Progenitor cell of endocrine pancreas (in vitro differentiated cells): ENCODE measurements at regions not wholly inside any gene's neighbourhood (a gene's known extent, or its start where the extent isn't known, plus 50 kb on each side); places are given as distances from the start of the nearest gene placed in this dataset.

Source experiments
- DNase-seq: peaks from one replicate; pipeline ENCODE4 v3.0.0; 2021; ENCODE audit warnings: low spot score; ENCODE audit not compliant: unreplicated experiment
- H3K27ac Mint-ChIP-seq: 2 replicates; pipeline ENCODE4 v1.8.0; 2021; ENCODE audit warnings: mild to moderate bottlenecking, moderate library complexity, mixed read lengths
- H3K27me3 Mint-ChIP-seq: 2 replicates; pipeline ENCODE4 v1.8.0; 2021; ENCODE audit warnings: mixed read lengths
- H3K36me3 Mint-ChIP-seq: 2 replicates; pipeline ENCODE4 v1.8.0; 2022; ENCODE audit warnings: mixed read lengths; ENCODE audit not compliant: insufficient read depth
- H3K4me1 Mint-ChIP-seq: 2 replicates; pipeline ENCODE4 v1.8.0; 2021; ENCODE audit warnings: low read depth, mixed read lengths
- H3K4me3 Mint-ChIP-seq: 2 replicates; pipeline ENCODE4 v1.8.0; 2021; ENCODE audit warnings: low read depth, mild to moderate bottlenecking, moderate library complexity, mixed read lengths
- H3K9me3 Mint-ChIP-seq: 2 replicates; pipeline ENCODE4 v1.8.0; 2021; ENCODE audit warnings: low read depth, mixed read lengths
- TF ChIP-seq, protein P1 (sequence below): fragments of 200-600 bp; sonication (generic); IDR thresholded peaks from one replicate; pipeline ENCODE4 v1.5.0; 2021; ENCODE audit warnings: antibody characterized with exemption, mild to moderate bottlenecking; ENCODE audit not compliant: unreplicated experiment

DNA sequence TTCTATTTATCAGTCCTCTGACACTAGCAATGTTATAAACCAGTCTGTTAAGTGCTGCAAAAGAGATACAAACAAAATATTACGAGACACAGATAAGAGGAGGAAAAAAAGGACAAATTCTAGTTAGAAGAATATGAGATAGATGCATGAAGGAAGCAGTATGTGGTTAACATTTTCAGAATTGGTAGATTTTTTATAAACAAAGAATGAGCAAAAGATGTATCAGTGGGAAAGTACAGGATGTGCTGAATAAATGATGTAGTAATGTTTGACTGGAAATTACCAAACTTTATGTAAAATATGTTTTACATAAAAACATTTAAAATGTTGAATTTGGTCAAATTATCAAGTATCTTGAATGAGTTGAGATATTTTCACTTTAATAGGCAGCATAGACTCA lies 574.2 kb downstream of the NUF2 start:
- Mint-ChIP-seq H3K4me3 (no peak overlapping the region), H3K27ac (no peak overlapping the region), H3K36me3 (no peaks in the 10 kb centered on the region), H3K27me3 (no peaks in the 10 kb centered on the region), H3K4me1 (no peaks in the 10 kb centered on the region), H3K9me3 (no peaks in the 10 kb centered on the region)
- TF ChIP-seq, protein P1, sequence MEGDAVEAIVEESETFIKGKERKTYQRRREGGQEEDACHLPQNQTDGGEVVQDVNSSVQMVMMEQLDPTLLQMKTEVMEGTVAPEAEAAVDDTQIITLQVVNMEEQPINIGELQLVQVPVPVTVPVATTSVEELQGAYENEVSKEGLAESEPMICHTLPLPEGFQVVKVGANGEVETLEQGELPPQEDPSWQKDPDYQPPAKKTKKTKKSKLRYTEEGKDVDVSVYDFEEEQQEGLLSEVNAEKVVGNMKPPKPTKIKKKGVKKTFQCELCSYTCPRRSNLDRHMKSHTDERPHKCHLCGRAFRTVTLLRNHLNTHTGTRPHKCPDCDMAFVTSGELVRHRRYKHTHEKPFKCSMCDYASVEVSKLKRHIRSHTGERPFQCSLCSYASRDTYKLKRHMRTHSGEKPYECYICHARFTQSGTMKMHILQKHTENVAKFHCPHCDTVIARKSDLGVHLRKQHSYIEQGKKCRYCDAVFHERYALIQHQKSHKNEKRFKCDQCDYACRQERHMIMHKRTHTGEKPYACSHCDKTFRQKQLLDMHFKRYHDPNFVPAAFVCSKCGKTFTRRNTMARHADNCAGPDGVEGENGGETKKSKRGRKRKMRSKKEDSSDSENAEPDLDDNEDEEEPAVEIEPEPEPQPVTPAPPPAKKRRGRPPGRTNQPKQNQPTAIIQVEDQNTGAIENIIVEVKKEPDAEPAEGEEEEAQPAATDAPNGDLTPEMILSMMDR = no peak
- DNase-seq = no peak

DNA sequence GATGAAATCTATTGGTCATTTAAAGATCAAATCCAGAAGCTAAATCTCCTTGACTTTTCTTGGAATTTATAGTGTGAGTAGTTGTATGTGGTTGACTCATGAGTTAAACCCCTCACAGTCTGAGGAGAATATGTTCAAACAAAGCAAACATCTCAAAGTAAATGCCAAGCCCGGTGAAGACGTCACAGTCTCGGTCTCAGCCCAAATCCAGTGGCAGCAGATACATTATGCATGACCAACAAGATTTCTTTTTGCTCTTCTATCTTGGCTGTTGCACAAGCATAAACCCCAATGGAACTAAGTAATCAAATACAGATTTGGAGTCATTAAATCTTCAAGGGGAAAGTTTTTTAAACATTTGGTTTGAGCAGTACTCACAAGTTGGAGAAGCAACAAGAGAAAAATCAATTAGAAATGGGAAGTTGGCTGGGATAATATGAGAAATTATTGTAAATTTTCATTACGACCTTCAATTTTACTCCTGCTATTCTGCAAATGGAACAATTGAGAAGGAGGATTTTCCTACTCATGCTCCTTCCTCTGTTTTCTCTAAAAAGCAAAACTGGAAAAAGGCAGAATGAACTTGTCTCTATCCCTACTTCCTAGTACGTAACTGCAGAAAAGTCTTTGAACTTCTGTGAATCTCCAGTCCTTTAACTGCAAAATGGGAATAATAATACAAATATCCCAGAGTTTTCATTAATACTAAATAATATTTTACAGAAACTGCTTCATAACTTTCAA lies 575.8 kb downstream of the NUF2 start:
- no peaks in the 10 kb centered on the region for H3K4me1 Mint-ChIP-seq
- H3K9me3 Mint-ChIP-seq = peaks cover 4% of the 10 kb centered on the region
- H3K4me3 Mint-ChIP-seq = no peak overlapping the region
- H3K36me3 Mint-ChIP-seq = no peaks in the 10 kb centered on the region
- H3K27me3 Mint-ChIP-seq = no peaks in the 10 kb centered on the region
- DNase-seq = no peak
- no peak overlapping the region for H3K27ac Mint-ChIP-seq
- TF ChIP-seq, protein P1 = no peak

DNA sequence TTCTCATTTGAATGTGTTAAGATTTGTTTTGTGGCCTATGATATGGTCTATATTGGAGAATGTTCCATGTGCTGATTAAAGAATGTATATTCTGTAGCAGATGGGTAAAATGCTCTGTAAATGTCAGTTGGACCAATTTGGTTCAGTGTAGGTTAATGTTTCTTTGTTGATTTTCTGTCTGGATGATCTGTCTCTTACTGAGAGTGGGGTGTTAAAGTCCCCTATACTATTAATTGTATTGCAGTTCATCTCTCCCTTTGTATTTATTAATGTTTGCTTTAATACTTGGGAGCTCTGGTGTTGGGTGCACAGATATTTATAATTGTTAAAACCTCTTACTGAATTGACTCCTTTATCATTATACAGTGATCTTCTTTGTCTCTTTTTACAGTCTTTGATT lies 584.5 kb downstream of the NUF2 start:
- Mint-ChIP-seq H3K4me3 (no peak overlapping the region), H3K36me3 (no peaks in the 10 kb centered on the region), H3K27me3 (no peaks in the 10 kb centered on the region), H3K27ac (no peak overlapping the region), H3K4me1 (no peaks in the 10 kb centered on the region), H3K9me3 (peaks cover 31% of the 10 kb centered on the region)
- DNase-seq = no peak
- TF ChIP-seq, protein P1 = no peak

DNA sequence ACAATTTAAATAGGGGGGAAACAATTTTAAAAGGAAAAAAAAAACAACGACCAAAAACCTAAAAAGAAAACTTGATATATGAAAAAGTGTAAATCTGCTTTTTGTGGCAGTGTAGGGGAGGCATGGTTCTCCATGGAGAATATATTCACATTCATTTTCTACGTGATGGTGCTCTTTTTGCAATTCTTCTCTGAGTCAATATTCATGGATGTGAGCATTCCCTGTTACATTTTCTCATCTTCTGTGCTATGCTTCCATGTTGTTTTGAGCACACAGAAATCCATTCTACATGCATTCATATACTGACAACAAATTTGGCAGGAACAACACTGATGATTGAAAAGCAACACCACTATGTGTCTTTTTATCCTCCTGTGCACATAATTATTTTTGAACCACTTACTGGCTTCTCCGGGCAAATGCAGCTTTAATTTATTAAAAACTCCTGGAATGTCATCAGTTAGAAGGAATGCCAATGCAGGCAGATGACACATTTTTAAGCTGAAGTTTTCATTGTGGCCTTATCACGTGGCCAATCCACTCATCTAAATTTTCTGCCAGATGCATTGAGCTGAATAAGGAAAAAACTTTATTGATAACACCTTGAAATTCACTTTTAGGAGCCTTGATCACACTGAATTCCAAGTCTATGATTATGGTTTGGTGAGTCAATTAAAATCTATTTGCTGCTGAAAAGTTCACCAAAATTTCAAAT lies 590.6 kb downstream of the NUF2 start:
- Mint-ChIP-seq H3K4me1 (no peaks in the 10 kb centered on the region), H3K27ac (no peak overlapping the region), H3K36me3 (no peaks in the 10 kb centered on the region), H3K9me3 (peaks cover 15% of the 10 kb centered on the region), H3K4me3 (no peak overlapping the region), H3K27me3 (no peaks in the 10 kb centered on the region)
- TF ChIP-seq, protein P1 = no peak
- DNase-seq = no peak

DNA sequence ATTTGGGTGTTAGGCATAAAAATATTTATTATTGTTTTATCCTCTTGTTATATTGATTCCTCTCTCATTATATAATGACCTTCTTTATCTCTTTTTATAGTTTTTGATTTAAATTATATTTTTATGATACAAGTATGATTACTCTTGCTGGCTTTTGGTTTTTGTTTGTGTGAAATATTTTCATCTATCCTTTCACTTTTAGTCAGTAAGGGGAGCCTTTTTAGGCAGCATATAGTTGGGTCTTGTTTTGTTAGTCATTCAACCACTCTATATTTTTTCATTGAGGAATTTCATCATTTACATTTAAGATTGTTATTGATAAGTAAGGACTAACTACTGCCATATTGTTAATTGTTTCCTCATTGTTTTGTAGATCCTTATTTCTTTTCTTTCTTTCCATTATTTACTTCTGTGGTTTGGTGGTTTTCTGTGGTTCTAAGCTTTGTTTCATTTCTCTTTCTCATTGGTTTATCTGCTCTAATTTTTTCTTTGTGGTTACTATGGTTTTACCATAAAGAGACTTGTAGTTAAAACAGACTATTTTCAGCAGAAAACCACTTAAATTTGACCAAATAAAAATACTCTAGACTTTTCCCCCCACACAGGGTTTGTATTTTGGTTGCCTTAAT lies 593.1 kb downstream of the NUF2 start:
- Mint-ChIP-seq H3K4me1 (no peaks in the 10 kb centered on the region), H3K4me3 (no peak overlapping the region)

More for the DNA sequence above, 593.1 kb downstream of the NUF2 start:
- H3K9me3 Mint-ChIP-seq = peaks cover under 1% of the 10 kb centered on the region
- no peak overlapping the region for H3K27ac Mint-ChIP-seq
- peaks cover 4% of the 10 kb centered on the region for H3K27me3 Mint-ChIP-seq
- H3K36me3 Mint-ChIP-seq = no peaks in the 10 kb centered on the region
- TF ChIP-seq, protein P1 = no peak
- no peak for DNase-seq
